GM19099 (cell line): ENCODE measurements at regions not wholly inside any gene's neighbourhood (a gene's known extent, or its start where the extent isn't known, plus 50 kb on each side); places are given as distances from the start of the nearest gene placed in this dataset.

Experiments used
- POLR2A ChIP-seq: IDR thresholded peaks from 3 replicates; pipeline ENCODE4 v1.6.1; 2011; ENCODE audit warnings: low read depth; ENCODE audit not compliant: insufficient read length; ENCODE audit errors: extremely low read depth

GRCh38 chr4:184575306-184575705 lies 73.9 kb downstream of the CASP3 start:
- no peak for TF ChIP-seq POLR2A

- TF ChIP-seq POLR2A, result no peak
Measured at GRCh38 chr4:184574861-184575260, 74.4 kb downstream of the CASP3 start.

GRCh38 chr4:184573701-184574100 lies 75.5 kb downstream of the CASP3 start:
- no peak for TF ChIP-seq POLR2A

- TF ChIP-seq POLR2A, result no peak
Measured at GRCh38 chr4:184568770-184569169, 80.5 kb downstream of the CASP3 start.

GRCh38 chr4:184563621-184564020 lies 85.6 kb downstream of the CASP3 start:
- no peak for TF ChIP-seq POLR2A

GRCh38 chr4:184558996-184559395 lies 84.6 kb upstream of the IRF2 start:
- no peak for TF ChIP-seq POLR2A

GRCh38 chr4:184553891-184554290 lies 79.5 kb upstream of the IRF2 start:
- no peak for TF ChIP-seq POLR2A

GRCh38 chr4:184550476-184550875 lies 76.1 kb upstream of the IRF2 start:
- no peak for TF ChIP-seq POLR2A

GRCh38 chr4:184548648-184549341 lies 74.4 kb upstream of the IRF2 start:
- no peak for TF ChIP-seq POLR2A

GRCh38 chr4:184548316-184548647 lies 73.9 kb upstream of the IRF2 start:
- TF ChIP-seq POLR2A, result no peak

GRCh38 chr4:184544788-184545409 lies 70.5 kb upstream of the IRF2 start:
- TF ChIP-seq POLR2A, result no peak

GRCh38 chr4:184541907-184542306 lies 67.6 kb upstream of the IRF2 start:
- no peak for TF ChIP-seq POLR2A

- no peak for TF ChIP-seq POLR2A
Measured at GRCh38 chr4:184540307-184540706, 66.0 kb upstream of the IRF2 start.

- no peak for TF ChIP-seq POLR2A
Measured at GRCh38 chr4:184538023-184538599, 63.8 kb upstream of the IRF2 start.

- TF ChIP-seq POLR2A, result peak; percentile 68
Measured at GRCh38 chr4:184537269-184538022, 63.1 kb upstream of the IRF2 start.

GRCh38 chr4:184536881-184537248 lies 62.5 kb upstream of the IRF2 start:
- TF ChIP-seq POLR2A, result no peak

- no peak for TF ChIP-seq POLR2A
Measured at GRCh38 chr4:184536065-184536880, 61.9 kb upstream of the IRF2 start.
